OCI-LY1 (cell line): ENCODE measurements at regions not wholly inside any gene's neighbourhood (a gene's known extent, or its start where the extent isn't known, plus 50 kb on each side); places are given as distances from the start of the nearest gene placed in this dataset.

Experiments
- H2AFZ ChIP-seq: fragments of 200-600 bp; sonication (generic), shearing (Covaris generic); 2 replicates; pipeline ENCODE4 v1.6.0; 2014; ENCODE audit warnings: antibody characterized with exemption, mild to moderate bottlenecking, low read length
- H3F3A ChIP-seq: fragments of 200-600 bp; sonication (generic), shearing (Covaris generic); 2 replicates; pipeline ENCODE4 v1.6.0; 2014; ENCODE audit warnings: mild to moderate bottlenecking, antibody characterized with exemption, low read length, moderate library complexity; ENCODE audit not compliant: insufficient read depth
- H3K27ac ChIP-seq: fragments of 200-600 bp; sonication (generic); 2 replicates; pipeline ENCODE4 v1.5.1; 2014; ENCODE audit warnings: low read length, mixed run types, mild to moderate bottlenecking, low read depth; ENCODE audit not compliant: poor library complexity, severe bottlenecking
- H3K27me3 ChIP-seq: fragments of 200-600 bp; sonication (generic); 2 replicates; pipeline ENCODE4 v1.6.0; 2014; ENCODE audit warnings: antibody characterized with exemption, mild to moderate bottlenecking, low read length, moderate library complexity; ENCODE audit not compliant: insufficient read depth
- H3K36me3 ChIP-seq: fragments of 200-600 bp; sonication (generic); 2 replicates; pipeline ENCODE4 v1.6.1; 2014; ENCODE audit warnings: mild to moderate bottlenecking, antibody characterized with exemption, low read length, moderate library complexity, mixed read lengths; ENCODE audit not compliant: insufficient read depth
- H3K4me1 ChIP-seq: fragments of 200-600 bp; sonication (generic); 2 replicates; pipeline ENCODE4 v1.5.1; 2014; ENCODE audit warnings: mild to moderate bottlenecking, low read length, moderate library complexity; ENCODE audit not compliant: insufficient read depth, severe bottlenecking
- H3K4me2 ChIP-seq: fragments of 200-600 bp; sonication (generic), shearing (Covaris generic); 2 replicates; pipeline ENCODE4 v1.6.1; 2014; ENCODE audit warnings: low read length
- H3K4me3 ChIP-seq: fragments of 200-600 bp; sonication (generic); 2 replicates; pipeline ENCODE4 v1.5.1; 2014; ENCODE audit warnings: low read length, low read depth, mild to moderate bottlenecking, mixed read lengths; ENCODE audit not compliant: poor library complexity, severe bottlenecking
- H3K79me2 ChIP-seq: fragments of 200-600 bp; shearing (Covaris generic); 2 replicates; pipeline ENCODE4 v1.6.1; 2016; ENCODE audit warnings: mixed run types, low read length, mixed read lengths; ENCODE audit not compliant: insufficient read depth
- H3K9ac ChIP-seq: fragments of 200-600 bp; sonication (generic), shearing (Covaris generic); 2 replicates; pipeline ENCODE4 v1.6.1; 2014; ENCODE audit warnings: mild to moderate bottlenecking, low read length, mixed read lengths
- H3K9me2 ChIP-seq: fragments of 200-600 bp; sonication (generic), shearing (Covaris generic); 2 replicates; pipeline ENCODE4 v1.6.1; 2014; ENCODE audit warnings: low read depth, mild to moderate bottlenecking, low read length, mixed read lengths
- H3K9me3 ChIP-seq: fragments of 200-600 bp; shearing (Covaris generic); 2 replicates; pipeline ENCODE4 v1.6.1; 2014; ENCODE audit warnings: low read length, mixed read lengths
- H4K20me1 ChIP-seq: fragments of 200-600 bp; sonication (generic), shearing (Covaris generic); 2 replicates; pipeline ENCODE4 v1.6.0; 2016; ENCODE audit warnings: mild to moderate bottlenecking, low read length; ENCODE audit not compliant: insufficient read depth
- CTCF ChIP-seq: fragments of 200-600 bp; sonication (generic), shearing (Covaris generic); IDR thresholded peaks from 2 replicates; pipeline ENCODE4 v1.5.1; 2017; ENCODE audit warnings: mild to moderate bottlenecking, antibody characterized with exemption, low read length, moderate library complexity, mixed read lengths
- EZH2 ChIP-seq: fragments of 200-600 bp; sonication (generic), shearing (Covaris generic); IDR thresholded peaks from 2 replicates; pipeline ENCODE4 v1.8.0; 2017; ENCODE audit warnings: borderline replicate concordance, mixed run types, mild to moderate bottlenecking, antibody characterized with exemption, low read length, moderate library complexity, mixed read lengths

- Histone ChIP-seq H3K4me3 (no peak overlapping the region), H3K4me1 (no peaks in the 10 kb centered on the region), H4K20me1 (no peaks in the 10 kb centered on the region), H3K27ac (no peak overlapping the region), H3K27me3 (no peaks in the 10 kb centered on the region), H3K36me3 (no peaks in the 10 kb centered on the region), H3K79me2 (no peaks in the 10 kb centered on the region), H3F3A (no peaks in the 10 kb centered on the region), H3K9me2 (no peaks in the 10 kb centered on the region), H2AFZ (no peak overlapping the region), H3K4me2 (no peak overlapping the region), H3K9me3 (no peaks in the 10 kb centered on the region), H3K9ac (no peak overlapping the region)
- TF ChIP-seq CTCF: no peak
Observed at GRCh38 chr4:138327338-138327737, 85.2 kb upstream of the SLC7A11 start.

GRCh38 chr4:138320831-138321230 lies 78.7 kb upstream of the SLC7A11 start:
- Histone ChIP-seq H3K27ac (no peak overlapping the region), H3F3A (no peaks in the 10 kb centered on the region), H3K4me1 (no peaks in the 10 kb centered on the region), H3K79me2 (no peaks in the 10 kb centered on the region), H4K20me1 (no peaks in the 10 kb centered on the region), H3K9me2 (no peaks in the 10 kb centered on the region), H3K4me2 (no peak overlapping the region), H3K4me3 (no peak overlapping the region), H3K27me3 (no peaks in the 10 kb centered on the region), H3K9ac (no peak overlapping the region), H3K36me3 (no peaks in the 10 kb centered on the region), H3K9me3 (no peaks in the 10 kb centered on the region), H2AFZ (no peak overlapping the region)
- TF ChIP-seq EZH2: no peak

GRCh38 chr4:138320030-138320429 lies 77.9 kb upstream of the SLC7A11 start:
- Histone ChIP-seq H3K4me2 (no peak overlapping the region), H3K79me2 (no peaks in the 10 kb centered on the region), H2AFZ (no peak overlapping the region), H3K36me3 (no peaks in the 10 kb centered on the region), H3K4me3 (no peak overlapping the region), H3K27ac (no peak overlapping the region), H3K27me3 (no peaks in the 10 kb centered on the region), H4K20me1 (no peaks in the 10 kb centered on the region), H3F3A (no peaks in the 10 kb centered on the region), H3K9me2 (no peaks in the 10 kb centered on the region), H3K9ac (no peak overlapping the region), H3K4me1 (no peaks in the 10 kb centered on the region), H3K9me3 (no peaks in the 10 kb centered on the region)
- TF ChIP-seq EZH2 (no peak), CTCF (no peak)

- Histone ChIP-seq H3K27me3 (no peaks in the 10 kb centered on the region), H3K4me2 (no peak overlapping the region), H3K9ac (no peak overlapping the region), H3K79me2 (no peaks in the 10 kb centered on the region), H3F3A (no peaks in the 10 kb centered on the region), H2AFZ (no peak overlapping the region), H3K4me3 (no peak overlapping the region), H3K9me3 (no peaks in the 10 kb centered on the region), H3K36me3 (no peaks in the 10 kb centered on the region), H3K4me1 (no peaks in the 10 kb centered on the region), H3K9me2 (no peaks in the 10 kb centered on the region), H3K27ac (no peak overlapping the region), H4K20me1 (no peaks in the 10 kb centered on the region)
- TF ChIP-seq CTCF (no peak), EZH2 (no peak)
Observed at GRCh38 chr4:138317175-138317748, 75.1 kb upstream of the SLC7A11 start.
